Transverse colon (tissue), 3 donors: ENCODE measurements at regions not wholly inside any gene's neighbourhood (a gene's known extent, or its start where the extent isn't known, plus 50 kb on each side); places are given as distances from the start of the nearest gene placed in this dataset.

Experiments
- POLR2A ChIP-seq: fragments of 450-650 bp; IDR thresholded peaks from one replicate; pipeline ENCODE4 v1.6.1; 2016; ENCODE audit warnings: antibody characterized with exemption, mild to moderate bottlenecking, moderate library complexity
- TF ChIP-seq, protein P1 (sequence below), 5 experiments: fragments of 200-600 bp in 3 of 5; fragments of 450-650 bp in 2 of 5; sonication (generic) in 3 of 5; IDR thresholded peaks; 1 replicate in 2 of 5; 2 replicates in 3 of 5; pipeline ENCODE4 v1.5.1; 2016 to 2017; ENCODE audit warnings: antibody characterized with exemption in 5 of 5, inconsistent platforms in 3 of 5, mild to moderate bottlenecking in 2 of 5, moderate library complexity in 1 of 5

DNA sequence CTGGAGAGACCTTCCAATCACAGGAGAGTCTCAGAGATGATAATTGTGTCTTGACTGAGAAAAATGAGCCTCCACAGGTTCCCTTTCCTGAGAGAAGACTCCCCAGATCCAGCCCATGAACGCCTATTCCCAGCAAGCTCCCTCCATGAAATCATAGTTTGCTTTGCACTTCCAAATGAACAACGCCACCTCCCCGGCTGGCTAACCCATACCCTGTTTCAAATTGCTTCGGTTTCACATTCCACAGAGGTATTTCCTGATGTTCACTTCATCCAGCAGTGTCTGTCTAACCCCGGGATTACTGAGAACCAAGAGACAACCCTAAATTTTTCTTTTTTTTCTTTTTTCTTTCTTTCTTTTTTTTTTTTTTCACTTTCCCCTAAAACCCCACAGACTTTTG, 124.1 kb upstream of the RFLNA start:
- TF ChIP-seq, protein P1, sequence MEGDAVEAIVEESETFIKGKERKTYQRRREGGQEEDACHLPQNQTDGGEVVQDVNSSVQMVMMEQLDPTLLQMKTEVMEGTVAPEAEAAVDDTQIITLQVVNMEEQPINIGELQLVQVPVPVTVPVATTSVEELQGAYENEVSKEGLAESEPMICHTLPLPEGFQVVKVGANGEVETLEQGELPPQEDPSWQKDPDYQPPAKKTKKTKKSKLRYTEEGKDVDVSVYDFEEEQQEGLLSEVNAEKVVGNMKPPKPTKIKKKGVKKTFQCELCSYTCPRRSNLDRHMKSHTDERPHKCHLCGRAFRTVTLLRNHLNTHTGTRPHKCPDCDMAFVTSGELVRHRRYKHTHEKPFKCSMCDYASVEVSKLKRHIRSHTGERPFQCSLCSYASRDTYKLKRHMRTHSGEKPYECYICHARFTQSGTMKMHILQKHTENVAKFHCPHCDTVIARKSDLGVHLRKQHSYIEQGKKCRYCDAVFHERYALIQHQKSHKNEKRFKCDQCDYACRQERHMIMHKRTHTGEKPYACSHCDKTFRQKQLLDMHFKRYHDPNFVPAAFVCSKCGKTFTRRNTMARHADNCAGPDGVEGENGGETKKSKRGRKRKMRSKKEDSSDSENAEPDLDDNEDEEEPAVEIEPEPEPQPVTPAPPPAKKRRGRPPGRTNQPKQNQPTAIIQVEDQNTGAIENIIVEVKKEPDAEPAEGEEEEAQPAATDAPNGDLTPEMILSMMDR (IDR thresholded peaks at IDR 0.05) = no peak
- TF ChIP-seq POLR2A = no peak
